Liver (tissue), 3 donors: ENCODE measurements at regions not wholly inside any gene's neighbourhood (a gene's known extent, or its start where the extent isn't known, plus 50 kb on each side); places are given as distances from the start of the nearest gene placed in this dataset.

ENCODE experiments used
- CTCF ChIP-seq: fragments of 150-350 bp; IDR thresholded peaks from 2 replicates; pipeline ENCODE4 v1.5.1; 2017; ENCODE audit warnings: improper control_type of control experiment, low read depth, low read length; ENCODE audit not compliant: missing input control
- EGR1 ChIP-seq, 2 donors: IDR thresholded peaks; 2 replicates each; pipeline ENCODE4 v1.6.1; 2016 to 2018; ENCODE audit warnings: antibody characterized with exemption in 2 of 2, low read depth in 2 of 2
- FOXA1 ChIP-seq: IDR thresholded peaks from 2 replicates; pipeline ENCODE4 v1.6.1; 2016; ENCODE audit warnings: antibody characterized with exemption
- GABPA ChIP-seq, 2 donors: IDR thresholded peaks in 1 of 2; conservative IDR thresholded peaks in 1 of 2; 2 replicates each; pipeline ENCODE4 v1.6.1; 2016; ENCODE audit warnings: antibody characterized with exemption in 2 of 2, mild to moderate bottlenecking in 1 of 2, moderate library complexity in 1 of 2
- JUND ChIP-seq, 2 donors: IDR thresholded peaks; 2 replicates each; pipeline ENCODE4 v1.6.1; 2016; ENCODE audit warnings: antibody characterized with exemption in 2 of 2
- NR2F2 ChIP-seq: IDR thresholded peaks from 2 replicates; pipeline ENCODE4 v1.6.1; 2016; ENCODE audit warnings: antibody characterized with exemption
- RAD21 ChIP-seq, 2 donors: IDR thresholded peaks; 2 replicates each; pipeline ENCODE4 v1.6.1; 2016; ENCODE audit warnings: antibody characterized with exemption in 2 of 2, mild to moderate bottlenecking in 2 of 2
- REST ChIP-seq: IDR thresholded peaks from 2 replicates; pipeline ENCODE4 v1.6.1; 2016; ENCODE audit warnings: antibody characterized with exemption, mild to moderate bottlenecking
- SP1 ChIP-seq: IDR thresholded peaks from 2 replicates; pipeline ENCODE4 v1.6.1; 2018; ENCODE audit warnings: antibody characterized with exemption, mild to moderate bottlenecking
- TAF1 ChIP-seq: conservative IDR thresholded peaks from 2 replicates; pipeline ENCODE4 v1.6.1; 2016; ENCODE audit warnings: antibody characterized with exemption, mild to moderate bottlenecking
- YY1 ChIP-seq: IDR thresholded peaks from 2 replicates; pipeline ENCODE4 v1.6.1; 2016; ENCODE audit warnings: antibody characterized with exemption, mild to moderate bottlenecking
- TF ChIP-seq, protein P1 (sequence below): IDR thresholded peaks from 2 replicates; pipeline ENCODE4 v1.6.1; 2016; ENCODE audit warnings: antibody characterized with exemption
- TF ChIP-seq, protein P2 (sequence below): IDR thresholded peaks from 2 replicates; pipeline ENCODE4 v1.6.1; 2016; ENCODE audit warnings: antibody characterized with exemption
- TF ChIP-seq, protein P3 (sequence below): IDR thresholded peaks from 2 replicates; pipeline ENCODE4 v1.6.1; 2016; ENCODE audit warnings: antibody characterized with exemption
- donor health status: healthy.
- donor health status: healthy.

DNA sequence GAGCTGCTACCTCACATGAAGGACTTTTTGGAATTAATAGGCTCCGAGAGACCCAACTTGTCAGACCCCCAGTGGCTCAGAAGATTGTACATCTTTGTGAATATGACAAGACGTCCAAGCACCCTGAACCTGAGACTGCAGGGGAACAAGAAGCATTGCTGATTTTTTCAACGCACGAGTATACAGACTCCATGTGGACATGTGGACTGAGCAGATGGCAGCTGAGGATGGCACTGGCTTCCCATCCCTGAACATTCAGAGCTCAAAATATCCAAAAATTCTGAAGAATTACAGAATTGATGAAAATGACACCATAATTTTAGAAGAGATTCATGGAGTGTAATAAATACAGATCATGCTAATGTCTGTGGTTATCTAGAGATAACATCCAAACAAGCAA is 254.1 kb downstream of the MZT1 start:
- no peak for TF ChIP-seq CTCF
- no peak for TF ChIP-seq REST
- TF ChIP-seq, protein P1, sequence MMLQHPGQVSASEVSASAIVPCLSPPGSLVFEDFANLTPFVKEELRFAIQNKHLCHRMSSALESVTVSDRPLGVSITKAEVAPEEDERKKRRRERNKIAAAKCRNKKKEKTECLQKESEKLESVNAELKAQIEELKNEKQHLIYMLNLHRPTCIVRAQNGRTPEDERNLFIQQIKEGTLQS: no peak
- TF ChIP-seq YY1: no peak
- TF ChIP-seq JUND (IDR thresholded peaks at IDR 0.05): no peak
- TF ChIP-seq, protein P2, sequence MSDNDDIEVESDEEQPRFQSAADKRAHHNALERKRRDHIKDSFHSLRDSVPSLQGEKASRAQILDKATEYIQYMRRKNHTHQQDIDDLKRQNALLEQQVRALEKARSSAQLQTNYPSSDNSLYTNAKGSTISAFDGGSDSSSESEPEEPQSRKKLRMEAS: no peak
- no peak for TF ChIP-seq TAF1
- TF ChIP-seq EGR1 (IDR thresholded peaks at IDR 0.05; ENCODE audit: low read depth in 2 of 2): no peak
- TF ChIP-seq RAD21 (IDR thresholded peaks at IDR 0.05): no peak
- no peak for TF ChIP-seq NR2F2
- TF ChIP-seq, protein P3, sequence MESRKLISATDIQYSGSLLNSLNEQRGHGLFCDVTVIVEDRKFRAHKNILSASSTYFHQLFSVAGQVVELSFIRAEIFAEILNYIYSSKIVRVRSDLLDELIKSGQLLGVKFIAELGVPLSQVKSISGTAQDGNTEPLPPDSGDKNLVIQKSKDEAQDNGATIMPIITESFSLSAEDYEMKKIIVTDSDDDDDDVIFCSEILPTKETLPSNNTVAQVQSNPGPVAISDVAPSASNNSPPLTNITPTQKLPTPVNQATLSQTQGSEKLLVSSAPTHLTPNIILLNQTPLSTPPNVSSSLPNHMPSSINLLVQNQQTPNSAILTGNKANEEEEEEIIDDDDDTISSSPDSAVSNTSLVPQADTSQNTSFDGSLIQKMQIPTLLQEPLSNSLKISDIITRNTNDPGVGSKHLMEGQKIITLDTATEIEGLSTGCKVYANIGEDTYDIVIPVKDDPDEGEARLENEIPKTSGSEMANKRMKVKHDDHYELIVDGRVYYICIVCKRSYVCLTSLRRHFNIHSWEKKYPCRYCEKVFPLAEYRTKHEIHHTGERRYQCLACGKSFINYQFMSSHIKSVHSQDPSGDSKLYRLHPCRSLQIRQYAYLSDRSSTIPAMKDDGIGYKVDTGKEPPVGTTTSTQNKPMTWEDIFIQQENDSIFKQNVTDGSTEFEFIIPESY: no peak
- no peak for TF ChIP-seq SP1
- TF ChIP-seq FOXA1: no peak
- TF ChIP-seq GABPA (IDR thresholded peaks at IDR 0.05 in 1 of 2, conservative IDR thresholded peaks at IDR 0.05 in 1 of 2): no peak
